Central memory CD4-positive, alpha-beta T cell (primary cell): ENCODE measurements at regions not wholly inside any gene's neighbourhood (a gene's known extent, or its start where the extent isn't known, plus 50 kb on each side); places are given as distances from the start of the nearest gene placed in this dataset.

Source experiments
- DNase-seq: peaks from one replicate; pipeline ENCODE4 v3.0.0; 2022

GRCh38 chr11:112597286-112597790, 336.7 kb upstream of the PLET1 start:
- no peak for DNase-seq

DNA sequence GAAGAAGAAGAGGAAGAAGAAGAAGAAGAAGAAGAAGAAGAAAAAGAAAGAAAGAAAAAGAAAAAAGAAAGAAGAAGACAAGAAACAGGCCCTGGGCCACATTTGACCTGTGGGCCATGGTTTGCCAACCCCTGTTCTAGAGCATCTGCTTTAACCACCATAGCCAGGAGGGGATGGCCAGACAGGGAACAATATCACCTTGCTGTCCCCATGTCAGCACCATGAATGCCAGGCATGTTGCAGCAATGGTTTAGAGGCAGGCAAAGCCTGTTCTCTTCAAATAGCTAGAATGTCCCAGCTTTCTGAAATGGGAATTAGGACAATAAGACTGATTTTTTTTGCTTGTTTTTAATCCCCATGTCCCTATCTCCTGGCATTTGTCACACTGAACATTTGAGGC, 338.6 kb upstream of the PLET1 start:
- no peak for DNase-seq

DNA sequence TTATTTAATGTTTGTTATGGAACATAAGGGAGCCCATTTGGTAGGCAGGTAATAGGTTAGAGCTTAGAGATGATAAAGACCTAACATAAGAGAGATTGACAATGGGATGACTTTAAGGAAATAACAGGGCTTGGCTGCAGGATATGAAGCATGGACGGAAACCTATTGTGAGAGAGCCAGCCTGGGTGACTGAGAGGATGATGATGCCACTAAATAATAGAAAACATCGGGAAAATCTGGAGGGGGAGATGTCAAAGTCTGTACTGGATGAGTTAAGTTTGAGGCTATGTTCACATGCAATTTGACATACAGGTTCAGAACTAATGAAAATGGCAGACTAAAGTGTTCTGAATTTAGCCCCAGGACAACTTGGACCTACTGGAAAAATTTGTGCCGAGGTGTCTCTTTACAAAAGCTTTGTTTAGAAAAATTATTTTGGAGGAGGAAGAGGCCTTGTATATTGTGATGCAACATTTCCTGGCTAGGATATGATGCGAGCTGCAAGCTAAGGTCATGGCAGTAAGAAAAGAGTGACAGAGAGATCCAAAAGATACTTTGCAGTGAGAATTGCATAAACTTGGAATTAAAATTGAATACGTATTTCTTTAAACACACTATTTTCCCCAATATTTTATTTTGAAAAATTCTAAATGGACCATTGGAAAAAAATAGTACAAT, 339.3 kb upstream of the PLET1 start:
- DNase-seq, result no peak

GRCh38 chr11:112605093-112605666, 344.5 kb upstream of the PLET1 start:
- DNase-seq, result no peak

DNA sequence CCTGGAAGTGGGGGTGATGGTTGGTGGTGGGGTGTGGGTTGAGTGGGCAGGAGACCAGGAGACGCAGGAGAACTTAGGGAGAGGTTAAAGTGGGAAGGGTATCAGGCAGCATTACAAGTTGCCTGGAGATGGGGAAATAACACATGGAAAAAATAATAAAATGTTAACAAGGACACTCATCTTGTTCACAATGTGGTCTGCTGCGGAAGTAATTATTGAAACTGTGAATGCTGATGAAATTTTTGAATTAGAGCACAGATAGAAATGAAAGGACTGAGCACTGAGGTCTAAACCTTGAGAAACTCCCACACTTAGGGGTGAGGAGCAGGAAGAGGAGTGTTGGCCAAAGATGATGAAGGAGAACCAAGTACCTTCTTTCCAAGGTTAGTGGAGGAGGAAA, 346.0 kb upstream of the PLET1 start:
- no peak for DNase-seq

DNA sequence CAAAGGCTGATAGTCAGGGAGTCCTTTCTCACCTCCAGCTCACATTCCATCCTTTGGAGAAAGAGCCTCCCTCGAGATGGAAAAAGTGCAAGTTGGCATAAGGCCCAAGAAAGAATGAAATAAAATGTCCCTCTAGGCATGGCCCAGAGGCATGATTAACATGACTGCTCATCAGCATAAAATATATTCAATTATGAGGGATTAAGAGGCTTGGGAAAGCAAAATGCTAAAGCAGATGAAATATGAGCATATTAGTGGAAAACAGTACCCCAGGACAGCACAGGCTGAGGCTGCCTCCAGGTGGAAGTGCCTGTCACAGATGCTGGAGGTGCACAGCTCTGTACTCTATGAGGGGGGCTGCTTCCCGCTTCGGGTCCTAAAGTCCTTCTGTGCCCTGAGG, 347.8 kb upstream of the PLET1 start:
- no peak for DNase-seq

DNA sequence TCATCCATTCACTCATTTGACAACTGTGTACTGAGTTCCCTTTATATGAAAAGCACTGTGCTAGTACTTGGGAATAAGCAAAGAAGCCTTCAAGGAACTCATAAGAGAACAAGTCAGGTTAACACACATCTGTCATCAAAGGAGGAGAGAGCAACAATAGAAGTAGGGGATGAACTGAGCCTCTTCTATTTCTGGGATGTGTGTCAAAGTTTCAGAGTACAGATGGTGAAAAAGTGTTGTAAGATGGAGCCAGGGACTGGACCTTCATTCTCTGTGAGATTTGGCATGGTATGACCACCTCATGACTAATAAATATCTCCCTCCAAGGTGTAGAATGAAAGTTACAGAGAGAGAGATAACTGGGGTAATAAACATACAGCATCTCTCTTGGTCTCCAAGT, 349.8 kb upstream of the PLET1 start:
- no peak for DNase-seq

GRCh38 chr11:112610996-112611750, 350.0 kb upstream of the NCAM1 start:
- no peak for DNase-seq

GRCh38 chr11:112611771-112612170, 349.4 kb upstream of the NCAM1 start:
- no peak for DNase-seq

GRCh38 chr11:112612250-112612849, 348.9 kb upstream of the NCAM1 start:
- no peak for DNase-seq

GRCh38 chr11:112613051-112613972, 347.9 kb upstream of the NCAM1 start:
- DNase-seq, result no peak

GRCh38 chr11:112614605-112615004, 346.6 kb upstream of the NCAM1 start:
- DNase-seq, result no peak

DNA sequence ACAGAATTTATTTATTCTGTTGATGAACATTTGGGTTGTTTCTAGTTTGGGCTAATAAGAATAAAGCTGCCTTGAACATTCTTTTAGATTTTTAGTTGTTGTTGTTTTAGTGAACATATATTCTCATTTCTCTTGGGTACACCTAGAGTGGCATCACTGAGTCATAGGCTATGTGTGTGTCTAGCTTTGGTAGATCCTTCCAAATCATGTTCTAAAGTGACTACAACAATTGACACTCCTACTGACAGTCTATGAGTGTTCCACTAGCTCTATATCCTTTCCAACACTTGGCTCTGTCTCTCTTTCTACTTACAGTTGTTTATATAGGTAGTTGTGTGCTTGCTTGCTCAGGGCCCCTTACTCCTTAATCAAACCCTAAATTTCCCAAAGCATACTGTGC, 346.0 kb upstream of the NCAM1 start:
- no peak for DNase-seq

GRCh38 chr11:112615891-112616290, 345.3 kb upstream of the NCAM1 start:
- no peak for DNase-seq

DNA sequence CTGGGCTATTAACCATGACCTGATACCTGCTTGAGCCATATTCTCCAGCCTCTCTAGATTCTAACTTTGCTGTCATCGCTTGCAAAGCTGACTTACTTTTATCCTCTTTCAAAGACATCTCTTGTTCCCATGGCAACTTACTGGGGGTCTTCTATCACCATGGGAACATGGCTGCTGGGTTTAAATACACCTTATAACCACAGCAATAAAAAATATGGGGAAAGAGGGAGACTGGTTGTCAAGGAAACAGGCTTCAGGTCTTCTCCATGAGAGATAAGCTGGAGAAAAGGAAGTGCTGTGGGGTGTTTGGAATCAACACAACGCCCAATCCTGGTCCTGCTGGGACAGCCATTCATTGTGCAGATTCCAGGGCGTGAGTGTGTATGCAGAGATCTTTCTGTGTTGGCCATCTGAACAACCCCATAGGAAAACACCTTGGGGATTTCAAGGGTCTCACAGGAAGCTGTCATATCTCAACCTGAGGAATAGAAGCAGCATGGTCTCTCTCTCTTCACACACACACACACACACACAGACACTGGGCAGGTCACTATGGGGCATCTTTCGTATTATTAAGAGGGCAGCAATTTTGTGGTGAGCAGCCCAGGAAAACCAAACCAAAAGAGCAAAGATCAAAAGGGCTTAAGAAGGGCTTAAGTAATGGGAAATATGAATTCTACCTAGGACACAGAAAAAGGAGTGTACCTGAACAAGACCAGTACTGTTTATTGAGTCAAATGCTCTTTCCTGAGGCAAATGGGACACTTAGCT, 344.7 kb upstream of the NCAM1 start:
- DNase-seq, result no peak

GRCh38 chr11:112617098-112617425, 344.2 kb upstream of the NCAM1 start:
- no peak for DNase-seq

DNA sequence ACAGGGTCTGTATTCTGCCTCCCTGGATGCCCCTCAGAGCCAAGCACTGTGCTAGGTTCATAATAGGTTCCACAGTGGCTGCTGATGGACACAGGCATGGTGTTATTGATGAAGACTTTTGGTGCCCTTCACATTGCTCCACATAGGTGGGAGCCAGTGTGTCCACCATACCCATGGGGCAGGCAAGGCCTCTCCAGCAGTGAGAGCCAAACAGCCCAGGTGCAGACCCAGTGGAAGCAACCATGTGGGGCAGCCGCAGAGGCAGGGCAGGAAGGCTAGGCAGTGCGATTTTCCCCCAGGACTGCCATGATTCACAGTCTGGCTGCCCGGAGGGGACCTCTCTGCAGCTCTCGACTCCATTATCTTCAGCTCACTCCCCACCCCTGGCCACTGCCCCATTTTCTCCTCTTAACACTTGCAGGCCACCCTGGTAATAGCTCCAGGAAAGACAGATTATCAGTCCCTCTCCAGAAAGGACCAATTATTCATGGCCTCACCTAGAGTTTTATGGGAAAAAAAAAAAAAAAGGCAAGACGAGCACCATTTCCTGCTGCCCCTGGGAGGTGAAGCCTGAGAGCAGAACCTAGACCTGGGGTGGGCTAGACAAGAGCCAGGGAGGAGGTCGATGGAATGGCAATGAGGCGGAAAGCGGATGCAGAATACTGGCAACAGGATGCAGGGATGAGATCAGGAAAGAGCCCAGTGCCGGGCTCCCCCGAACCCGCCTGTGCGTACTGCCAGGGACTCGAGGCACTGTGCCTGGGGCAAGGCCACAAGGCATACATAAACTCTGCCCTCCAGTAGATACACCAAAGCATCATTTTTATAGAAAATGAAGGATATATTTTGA, 343.0 kb upstream of the NCAM1 start:
- no peak for DNase-seq

DNA sequence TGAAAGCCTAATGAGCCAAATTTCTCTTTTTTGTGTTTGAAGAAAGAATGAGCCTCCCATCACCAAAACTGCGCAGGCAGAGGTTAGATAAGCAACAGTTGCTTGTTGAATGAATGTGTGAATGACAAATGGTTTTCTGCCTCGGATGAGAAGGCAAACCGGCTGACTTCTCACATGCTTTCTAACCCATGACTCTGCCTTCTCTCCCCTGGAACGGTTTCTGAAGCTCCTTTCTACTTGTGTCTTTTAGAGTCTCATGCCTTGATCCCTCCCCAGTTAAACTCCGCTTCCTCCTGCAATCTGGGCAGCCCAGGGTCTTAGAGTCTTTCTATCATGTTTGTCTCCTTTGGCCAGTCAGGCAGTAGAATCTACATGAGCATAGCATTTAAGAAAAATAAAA, 342.1 kb upstream of the NCAM1 start:
- DNase-seq, result no peak

DNA sequence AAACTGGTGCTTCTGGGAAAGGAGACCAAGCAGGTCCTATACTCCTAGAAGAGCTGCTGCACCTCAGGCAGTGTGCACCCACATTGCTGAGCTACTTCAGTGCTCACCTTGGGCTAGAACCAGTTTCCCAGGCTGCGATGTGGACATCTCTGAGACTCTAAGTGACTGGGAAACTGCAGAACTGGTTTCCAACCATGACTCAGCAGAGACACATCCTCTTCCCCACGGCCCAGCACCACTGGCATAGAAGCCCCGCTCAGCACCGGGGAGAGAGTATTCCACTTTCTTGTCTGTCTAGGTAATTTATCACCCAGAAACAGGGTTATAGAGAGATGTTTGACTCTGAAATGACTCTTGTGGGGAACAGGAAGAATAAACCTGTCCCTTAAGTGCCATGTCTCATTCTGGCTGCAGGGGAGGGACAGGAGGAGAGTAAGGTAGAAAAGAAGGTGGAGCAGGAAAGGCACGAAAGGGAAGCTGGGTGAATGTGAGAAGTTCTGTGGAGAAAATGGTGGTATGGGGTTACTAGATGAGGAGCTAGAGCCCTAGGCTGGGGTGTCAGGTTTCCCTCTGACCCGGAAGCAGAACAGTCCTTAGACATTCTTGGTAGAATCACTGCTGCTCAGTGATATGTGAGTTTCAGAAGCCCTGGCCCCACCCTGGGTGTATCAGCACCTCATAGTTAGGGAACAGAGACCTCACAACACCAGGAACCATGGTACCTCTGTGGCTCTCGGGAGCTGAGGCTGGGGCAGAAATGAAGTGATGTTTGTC, 340.4 kb upstream of the NCAM1 start:
- no peak for DNase-seq

- no peak for DNase-seq
Observed at GRCh38 chr11:112623057-112623456, 338.2 kb upstream of the NCAM1 start.
